PC-3 (cell line): ENCODE measurements at regions not wholly inside any gene's neighbourhood (a gene's known extent, or its start where the extent isn't known, plus 50 kb on each side); places are given as distances from the start of the nearest gene placed in this dataset.

ENCODE experiments used
- EZH2 ChIP-seq: fragments of 300-600 bp; sonication (generic); IDR thresholded peaks from one replicate; pipeline ENCODE4 v1.6.1; 2017; ENCODE audit warnings: antibody characterized with exemption, mild to moderate bottlenecking, low read length; ENCODE audit not compliant: unreplicated experiment
- TF ChIP-seq, protein P1 (sequence below): fragments of 300-600 bp; sonication (generic); conservative IDR thresholded peaks from 2 replicates; pipeline ENCODE4 v1.5.1; 2017; ENCODE audit warnings: antibody characterized with exemption, low read depth, mild to moderate bottlenecking, low read length

DNA sequence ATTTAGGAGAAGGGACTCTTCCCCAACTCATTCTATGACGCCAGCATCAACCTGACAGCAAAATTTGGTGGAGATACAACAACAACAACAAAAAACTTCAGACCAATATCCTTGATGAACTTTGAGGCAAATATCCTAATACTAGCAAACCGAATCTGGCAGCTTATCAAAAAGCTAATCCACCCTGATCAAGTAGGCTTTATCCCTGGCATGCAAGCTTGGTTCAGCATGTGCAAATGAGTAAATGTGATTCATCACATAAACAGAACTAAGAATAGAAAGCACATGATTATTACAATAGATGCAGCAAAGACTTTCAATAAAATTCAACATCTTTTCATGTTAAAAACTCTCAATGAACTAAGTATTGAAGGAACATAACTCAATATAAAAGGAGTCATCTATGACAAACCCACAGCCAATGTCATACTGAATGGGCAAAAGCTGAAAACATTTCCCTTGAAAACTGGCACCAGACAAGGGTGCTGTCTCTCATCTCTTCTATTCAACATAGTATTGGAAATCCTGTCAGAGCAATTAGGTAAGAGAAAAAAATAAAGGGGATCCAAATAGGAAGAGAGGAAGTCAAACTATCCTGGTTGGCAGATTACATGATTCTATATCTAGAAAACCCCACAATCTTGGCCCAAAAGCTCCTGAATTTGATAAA lies 233.3 kb downstream of the CCDC59 start:
- TF ChIP-seq, protein P1, sequence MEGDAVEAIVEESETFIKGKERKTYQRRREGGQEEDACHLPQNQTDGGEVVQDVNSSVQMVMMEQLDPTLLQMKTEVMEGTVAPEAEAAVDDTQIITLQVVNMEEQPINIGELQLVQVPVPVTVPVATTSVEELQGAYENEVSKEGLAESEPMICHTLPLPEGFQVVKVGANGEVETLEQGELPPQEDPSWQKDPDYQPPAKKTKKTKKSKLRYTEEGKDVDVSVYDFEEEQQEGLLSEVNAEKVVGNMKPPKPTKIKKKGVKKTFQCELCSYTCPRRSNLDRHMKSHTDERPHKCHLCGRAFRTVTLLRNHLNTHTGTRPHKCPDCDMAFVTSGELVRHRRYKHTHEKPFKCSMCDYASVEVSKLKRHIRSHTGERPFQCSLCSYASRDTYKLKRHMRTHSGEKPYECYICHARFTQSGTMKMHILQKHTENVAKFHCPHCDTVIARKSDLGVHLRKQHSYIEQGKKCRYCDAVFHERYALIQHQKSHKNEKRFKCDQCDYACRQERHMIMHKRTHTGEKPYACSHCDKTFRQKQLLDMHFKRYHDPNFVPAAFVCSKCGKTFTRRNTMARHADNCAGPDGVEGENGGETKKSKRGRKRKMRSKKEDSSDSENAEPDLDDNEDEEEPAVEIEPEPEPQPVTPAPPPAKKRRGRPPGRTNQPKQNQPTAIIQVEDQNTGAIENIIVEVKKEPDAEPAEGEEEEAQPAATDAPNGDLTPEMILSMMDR, result no peak
- TF ChIP-seq EZH2, result no peak
